ENCODE measurements at regions not wholly inside any gene's neighbourhood (a gene's known extent, or its start where the extent isn't known, plus 50 kb on each side); places are given as distances from the start of the nearest gene placed in this dataset.

DNA sequence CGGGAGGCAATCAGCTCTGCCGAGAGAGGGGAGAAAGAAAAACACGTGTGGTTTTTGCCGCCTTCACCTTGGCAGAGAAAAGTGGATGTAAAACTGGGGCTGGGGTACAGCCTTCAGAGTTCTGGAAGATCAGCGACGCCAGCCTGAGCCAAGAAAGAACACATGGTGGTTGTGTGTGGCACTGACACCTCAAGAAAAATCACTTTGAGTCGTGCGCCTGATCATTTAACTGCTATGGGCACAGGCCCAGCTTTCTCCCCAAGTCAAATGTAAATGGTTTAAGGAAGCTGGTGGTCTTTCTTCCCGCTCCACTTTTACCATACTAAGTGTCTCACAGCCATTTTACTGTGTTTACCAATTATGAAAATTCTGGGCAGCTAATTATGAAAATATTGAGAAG is 461.8 kb upstream of the SOX9 start:
- TF ChIP-seq, protein P1, sequence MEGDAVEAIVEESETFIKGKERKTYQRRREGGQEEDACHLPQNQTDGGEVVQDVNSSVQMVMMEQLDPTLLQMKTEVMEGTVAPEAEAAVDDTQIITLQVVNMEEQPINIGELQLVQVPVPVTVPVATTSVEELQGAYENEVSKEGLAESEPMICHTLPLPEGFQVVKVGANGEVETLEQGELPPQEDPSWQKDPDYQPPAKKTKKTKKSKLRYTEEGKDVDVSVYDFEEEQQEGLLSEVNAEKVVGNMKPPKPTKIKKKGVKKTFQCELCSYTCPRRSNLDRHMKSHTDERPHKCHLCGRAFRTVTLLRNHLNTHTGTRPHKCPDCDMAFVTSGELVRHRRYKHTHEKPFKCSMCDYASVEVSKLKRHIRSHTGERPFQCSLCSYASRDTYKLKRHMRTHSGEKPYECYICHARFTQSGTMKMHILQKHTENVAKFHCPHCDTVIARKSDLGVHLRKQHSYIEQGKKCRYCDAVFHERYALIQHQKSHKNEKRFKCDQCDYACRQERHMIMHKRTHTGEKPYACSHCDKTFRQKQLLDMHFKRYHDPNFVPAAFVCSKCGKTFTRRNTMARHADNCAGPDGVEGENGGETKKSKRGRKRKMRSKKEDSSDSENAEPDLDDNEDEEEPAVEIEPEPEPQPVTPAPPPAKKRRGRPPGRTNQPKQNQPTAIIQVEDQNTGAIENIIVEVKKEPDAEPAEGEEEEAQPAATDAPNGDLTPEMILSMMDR (IDR thresholded peaks at IDR 0.05): no peak
- no peak for TF ChIP-seq POLR2A (IDR thresholded peaks at IDR 0.05)
